H1 (cell line): ENCODE measurements at regions not wholly inside any gene's neighbourhood (a gene's known extent, or its start where the extent isn't known, plus 50 kb on each side); places are given as distances from the start of the nearest gene placed in this dataset.

ENCODE experiments used
- BACH1 ChIP-seq: IDR thresholded peaks from 2 replicates; pipeline ENCODE4 v1.6.1; 2012; ENCODE audit warnings: low read length, improper control_type of control experiment
- BCL11A ChIP-seq, 2 experiments: IDR thresholded peaks; one replicate each; pipeline ENCODE4 v1.6.1; 2011; ENCODE audit warnings: low read depth in 2 of 2, low read length in 2 of 2, mild to moderate bottlenecking in 2 of 2
- CHD2 ChIP-seq: IDR thresholded peaks from 2 replicates; pipeline ENCODE4 v1.6.1; 2012; ENCODE audit warnings: low read length, improper control_type of control experiment
- GABPA ChIP-seq: IDR thresholded peaks from 2 replicates; pipeline ENCODE4 v1.6.1; 2011; ENCODE audit warnings: mild to moderate bottlenecking, low read length, moderate library complexity, borderline replicate concordance; ENCODE audit not compliant: insufficient read depth
- GTF2F1 ChIP-seq: IDR thresholded peaks from 2 replicates; pipeline ENCODE4 v1.6.1; 2012; ENCODE audit warnings: low read depth, low read length, improper control_type of control experiment, borderline replicate concordance
- KDM5A ChIP-seq: fragments of 200-600 bp; IDR thresholded peaks from 2 replicates; pipeline ENCODE4 v1.7.1; 2012; ENCODE audit warnings: mild to moderate bottlenecking, low read length, inconsistent platforms, mixed read lengths
- NANOG ChIP-seq: IDR thresholded peaks from 2 replicates; pipeline ENCODE4 v1.6.1; 2011; ENCODE audit warnings: low read length, low read depth, mild to moderate bottlenecking, inconsistent platforms; ENCODE audit not compliant: insufficient read depth, poor library complexity, severe bottlenecking
- RNF2 ChIP-seq: fragments of 200-900, 300-1000 bp; sonication (generic); IDR thresholded peaks from 2 replicates; pipeline ENCODE4 v1.7.1; 2016; ENCODE audit warnings: borderline replicate concordance, low read depth, mild to moderate bottlenecking, antibody characterized with exemption, low read length; ENCODE audit not compliant: poor library complexity, severe bottlenecking; ENCODE audit errors: missing control alignments
- SAP30 ChIP-seq: fragments of 300-600 bp; sonication (generic); IDR thresholded peaks from 2 replicates; pipeline ENCODE4 v1.7.1; 2012; ENCODE audit warnings: low read length, moderate library complexity, mild to moderate bottlenecking, inconsistent platforms; ENCODE audit not compliant: insufficient read depth, insufficient replicate concordance
- SP1 ChIP-seq: IDR thresholded peaks from 2 replicates; pipeline ENCODE4 v1.6.1; 2011; ENCODE audit warnings: low read depth, low read length
- SP4 ChIP-seq: IDR thresholded peaks from 2 replicates; pipeline ENCODE4 v1.6.1; 2012; ENCODE audit warnings: low read length, inconsistent platforms
- TEAD4 ChIP-seq: IDR thresholded peaks from 2 replicates; pipeline ENCODE4 v1.6.1; 2012; ENCODE audit warnings: low read depth, low read length, inconsistent platforms, mixed read lengths
- TF ChIP-seq, protein P1 (sequence below): fragments of 300-600 bp; sonication (generic); IDR thresholded peaks from 2 replicates; pipeline ENCODE4 v1.7.1; 2012; ENCODE audit warnings: low read length, moderate library complexity, mild to moderate bottlenecking, inconsistent platforms; ENCODE audit not compliant: insufficient replicate concordance

DNA sequence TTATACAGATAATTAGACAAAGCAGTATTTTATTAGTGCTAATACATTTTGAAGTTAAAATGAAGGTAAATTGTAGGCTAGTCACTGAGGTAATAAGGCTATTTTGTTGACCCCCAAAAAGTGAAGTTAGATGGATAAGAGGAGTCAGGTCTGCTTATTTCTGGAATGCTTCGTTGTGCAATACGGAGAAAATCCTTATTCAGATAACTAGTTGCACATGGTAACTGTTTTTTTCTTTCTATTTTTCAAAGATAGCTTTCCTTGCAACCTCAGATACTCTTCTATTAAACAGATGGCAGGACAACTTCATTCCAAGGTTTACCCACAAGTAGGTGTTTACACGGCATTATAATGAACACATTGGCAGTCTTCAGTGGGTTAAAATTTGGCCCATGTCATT is 101.1 kb downstream of the TMEM174 start (continued):
- TF ChIP-seq, protein P1, sequence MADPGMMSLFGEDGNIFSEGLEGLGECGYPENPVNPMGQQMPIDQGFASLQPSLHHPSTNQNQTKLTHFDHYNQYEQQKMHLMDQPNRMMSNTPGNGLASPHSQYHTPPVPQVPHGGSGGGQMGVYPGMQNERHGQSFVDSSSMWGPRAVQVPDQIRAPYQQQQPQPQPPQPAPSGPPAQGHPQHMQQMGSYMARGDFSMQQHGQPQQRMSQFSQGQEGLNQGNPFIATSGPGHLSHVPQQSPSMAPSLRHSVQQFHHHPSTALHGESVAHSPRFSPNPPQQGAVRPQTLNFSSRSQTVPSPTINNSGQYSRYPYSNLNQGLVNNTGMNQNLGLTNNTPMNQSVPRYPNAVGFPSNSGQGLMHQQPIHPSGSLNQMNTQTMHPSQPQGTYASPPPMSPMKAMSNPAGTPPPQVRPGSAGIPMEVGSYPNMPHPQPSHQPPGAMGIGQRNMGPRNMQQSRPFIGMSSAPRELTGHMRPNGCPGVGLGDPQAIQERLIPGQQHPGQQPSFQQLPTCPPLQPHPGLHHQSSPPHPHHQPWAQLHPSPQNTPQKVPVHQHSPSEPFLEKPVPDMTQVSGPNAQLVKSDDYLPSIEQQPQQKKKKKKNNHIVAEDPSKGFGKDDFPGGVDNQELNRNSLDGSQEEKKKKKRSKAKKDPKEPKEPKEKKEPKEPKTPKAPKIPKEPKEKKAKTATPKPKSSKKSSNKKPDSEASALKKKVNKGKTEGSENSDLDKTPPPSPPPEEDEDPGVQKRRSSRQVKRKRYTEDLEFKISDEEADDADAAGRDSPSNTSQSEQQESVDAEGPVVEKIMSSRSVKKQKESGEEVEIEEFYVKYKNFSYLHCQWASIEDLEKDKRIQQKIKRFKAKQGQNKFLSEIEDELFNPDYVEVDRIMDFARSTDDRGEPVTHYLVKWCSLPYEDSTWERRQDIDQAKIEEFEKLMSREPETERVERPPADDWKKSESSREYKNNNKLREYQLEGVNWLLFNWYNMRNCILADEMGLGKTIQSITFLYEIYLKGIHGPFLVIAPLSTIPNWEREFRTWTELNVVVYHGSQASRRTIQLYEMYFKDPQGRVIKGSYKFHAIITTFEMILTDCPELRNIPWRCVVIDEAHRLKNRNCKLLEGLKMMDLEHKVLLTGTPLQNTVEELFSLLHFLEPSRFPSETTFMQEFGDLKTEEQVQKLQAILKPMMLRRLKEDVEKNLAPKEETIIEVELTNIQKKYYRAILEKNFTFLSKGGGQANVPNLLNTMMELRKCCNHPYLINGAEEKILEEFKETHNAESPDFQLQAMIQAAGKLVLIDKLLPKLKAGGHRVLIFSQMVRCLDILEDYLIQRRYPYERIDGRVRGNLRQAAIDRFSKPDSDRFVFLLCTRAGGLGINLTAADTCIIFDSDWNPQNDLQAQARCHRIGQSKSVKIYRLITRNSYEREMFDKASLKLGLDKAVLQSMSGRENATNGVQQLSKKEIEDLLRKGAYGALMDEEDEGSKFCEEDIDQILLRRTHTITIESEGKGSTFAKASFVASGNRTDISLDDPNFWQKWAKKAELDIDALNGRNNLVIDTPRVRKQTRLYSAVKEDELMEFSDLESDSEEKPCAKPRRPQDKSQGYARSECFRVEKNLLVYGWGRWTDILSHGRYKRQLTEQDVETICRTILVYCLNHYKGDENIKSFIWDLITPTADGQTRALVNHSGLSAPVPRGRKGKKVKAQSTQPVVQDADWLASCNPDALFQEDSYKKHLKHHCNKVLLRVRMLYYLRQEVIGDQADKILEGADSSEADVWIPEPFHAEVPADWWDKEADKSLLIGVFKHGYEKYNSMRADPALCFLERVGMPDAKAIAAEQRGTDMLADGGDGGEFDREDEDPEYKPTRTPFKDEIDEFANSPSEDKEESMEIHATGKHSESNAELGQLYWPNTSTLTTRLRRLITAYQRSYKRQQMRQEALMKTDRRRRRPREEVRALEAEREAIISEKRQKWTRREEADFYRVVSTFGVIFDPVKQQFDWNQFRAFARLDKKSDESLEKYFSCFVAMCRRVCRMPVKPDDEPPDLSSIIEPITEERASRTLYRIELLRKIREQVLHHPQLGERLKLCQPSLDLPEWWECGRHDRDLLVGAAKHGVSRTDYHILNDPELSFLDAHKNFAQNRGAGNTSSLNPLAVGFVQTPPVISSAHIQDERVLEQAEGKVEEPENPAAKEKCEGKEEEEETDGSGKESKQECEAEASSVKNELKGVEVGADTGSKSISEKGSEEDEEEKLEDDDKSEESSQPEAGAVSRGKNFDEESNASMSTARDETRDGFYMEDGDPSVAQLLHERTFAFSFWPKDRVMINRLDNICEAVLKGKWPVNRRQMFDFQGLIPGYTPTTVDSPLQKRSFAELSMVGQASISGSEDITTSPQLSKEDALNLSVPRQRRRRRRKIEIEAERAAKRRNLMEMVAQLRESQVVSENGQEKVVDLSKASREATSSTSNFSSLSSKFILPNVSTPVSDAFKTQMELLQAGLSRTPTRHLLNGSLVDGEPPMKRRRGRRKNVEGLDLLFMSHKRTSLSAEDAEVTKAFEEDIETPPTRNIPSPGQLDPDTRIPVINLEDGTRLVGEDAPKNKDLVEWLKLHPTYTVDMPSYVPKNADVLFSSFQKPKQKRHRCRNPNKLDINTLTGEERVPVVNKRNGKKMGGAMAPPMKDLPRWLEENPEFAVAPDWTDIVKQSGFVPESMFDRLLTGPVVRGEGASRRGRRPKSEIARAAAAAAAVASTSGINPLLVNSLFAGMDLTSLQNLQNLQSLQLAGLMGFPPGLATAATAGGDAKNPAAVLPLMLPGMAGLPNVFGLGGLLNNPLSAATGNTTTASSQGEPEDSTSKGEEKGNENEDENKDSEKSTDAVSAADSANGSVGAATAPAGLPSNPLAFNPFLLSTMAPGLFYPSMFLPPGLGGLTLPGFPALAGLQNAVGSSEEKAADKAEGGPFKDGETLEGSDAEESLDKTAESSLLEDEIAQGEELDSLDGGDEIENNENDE, result no peak
- TF ChIP-seq CHD2, result no peak
- TF ChIP-seq RNF2, result no peak
- TF ChIP-seq GABPA, result no peak
- TF ChIP-seq KDM5A, result no peak
- TF ChIP-seq TEAD4, result no peak
- TF ChIP-seq BCL11A (IDR thresholded peaks at IDR 0.05; ENCODE audit: low read depth in 2 of 2, low read length in 2 of 2), result no peak
- no peak for TF ChIP-seq SP1
- TF ChIP-seq SAP30, result no peak
- no peak for TF ChIP-seq BACH1
- no peak for TF ChIP-seq GTF2F1
- TF ChIP-seq SP4, result no peak
- no peak for TF ChIP-seq NANOG
